HUES48 (cell line): ENCODE measurements at regions not wholly inside any gene's neighbourhood (a gene's known extent, or its start where the extent isn't known, plus 50 kb on each side); places are given as distances from the start of the nearest gene placed in this dataset.
A peak's percentile ranks its signal among the peaks of the same experiment; 100 is the strongest.

Experiments
- H3K27ac ChIP-seq: one replicate; pipeline ENCODE4 v1.7.0; 2013; ENCODE audit warnings: low read depth, low read length, inconsistent platforms
- H3K27me3 ChIP-seq: 2 replicates; pipeline ENCODE4 v1.6.1; 2013; ENCODE audit warnings: mild to moderate bottlenecking, low read length; ENCODE audit not compliant: control insufficient read depth, insufficient read depth
- H3K36me3 ChIP-seq: 2 replicates; pipeline ENCODE4 v1.6.1; 2013; ENCODE audit warnings: low read length; ENCODE audit not compliant: control insufficient read depth, insufficient read depth
- H3K4me1 ChIP-seq: 2 replicates; pipeline ENCODE4 v1.6.1; 2013; ENCODE audit warnings: mild to moderate bottlenecking, low read length; ENCODE audit not compliant: control insufficient read depth, insufficient read depth
- H3K4me3 ChIP-seq: 2 replicates; pipeline ENCODE4 v1.5.1; 2013; ENCODE audit warnings: mild to moderate bottlenecking, low read depth, low read length
- H3K9ac ChIP-seq: 2 replicates; pipeline ENCODE4 v1.6.1; 2013; ENCODE audit warnings: mild to moderate bottlenecking, low read depth, low read length, moderate library complexity
- H3K9me3 ChIP-seq: 2 replicates; pipeline ENCODE4 v1.6.1; 2013; ENCODE audit warnings: low read length; ENCODE audit not compliant: control insufficient read depth, insufficient read depth

GRCh38 chr3:23644099-23644498 is 161.7 kb upstream of the UBE2E1 start:
- H3K9me3 ChIP-seq = no peaks in the 10 kb centered on the region
- peak overlapping the region; percentile 84 for H3K27ac ChIP-seq
- H3K4me3 ChIP-seq = no peak overlapping the region
- H3K36me3 ChIP-seq = no peaks in the 10 kb centered on the region
- no peaks in the 10 kb centered on the region for H3K27me3 ChIP-seq
- no peak overlapping the region for H3K9ac ChIP-seq
- peaks cover 33% of the 10 kb centered on the region for H3K4me1 ChIP-seq

- Histone ChIP-seq H3K4me1 (peaks cover 38% of the 10 kb centered on the region), H3K27ac (peak overlapping the region; percentile 84), H3K36me3 (no peaks in the 10 kb centered on the region), H3K9me3 (no peaks in the 10 kb centered on the region), H3K27me3 (no peaks in the 10 kb centered on the region), H3K9ac (0 out of 2 replicates have a peak overlapping the region, but pooled peaks have one; percentile 12), H3K4me3 (0 out of 2 replicates have a peak overlapping the region, but pooled peaks have one; percentile 16)
Measured at GRCh38 chr3:23644676-23645075, 161.1 kb upstream of the UBE2E1 start.

DNA sequence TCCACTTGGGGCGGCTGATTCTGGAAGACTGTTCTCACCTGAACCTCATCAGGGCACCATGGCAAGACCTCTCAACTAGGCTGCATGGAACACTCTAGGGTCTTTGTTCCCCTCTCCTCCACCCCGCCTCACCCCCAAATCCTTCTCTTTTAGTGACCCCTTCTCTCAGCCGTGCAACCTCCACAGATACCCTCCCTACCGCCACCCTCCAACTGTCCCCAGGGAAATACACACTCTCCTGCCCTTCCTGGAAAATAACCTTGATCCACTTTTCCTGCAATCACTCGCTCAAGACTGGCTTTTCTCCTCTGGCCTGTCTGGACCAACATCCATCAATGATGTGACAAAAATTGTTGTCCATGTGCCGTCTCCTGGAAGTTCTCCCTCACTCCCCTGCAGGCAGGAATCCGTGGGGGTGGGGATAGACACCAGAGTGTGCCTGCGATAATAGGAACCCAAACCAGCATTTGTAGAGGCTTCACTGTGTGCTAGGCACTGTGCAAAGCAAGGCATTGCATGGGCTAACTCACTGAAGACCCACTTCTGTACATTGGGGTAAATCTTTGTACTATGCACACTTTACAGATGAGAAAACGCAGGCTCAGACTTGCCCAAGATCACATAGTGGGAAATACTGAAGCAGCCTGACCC is 160.1 kb upstream of the UBE2E1 start:
- peaks cover 43% of the 10 kb centered on the region for H3K4me1 ChIP-seq
- H3K9ac ChIP-seq = peak overlapping the region; percentile 19; the same call in 1 of the 2 replicates
- no peaks in the 10 kb centered on the region for H3K36me3 ChIP-seq
- H3K27ac ChIP-seq = peak overlapping the region; percentile 84
- no peaks in the 10 kb centered on the region for H3K9me3 ChIP-seq
- 0 out of 2 replicates have a peak overlapping the region, but pooled peaks have one; percentile 16 for H3K4me3 ChIP-seq
- H3K27me3 ChIP-seq = no peaks in the 10 kb centered on the region

GRCh38 chr3:23646184-23646920 is 159.4 kb upstream of the UBE2E1 start:
- H3K36me3 ChIP-seq = no peaks in the 10 kb centered on the region
- no peaks in the 10 kb centered on the region for H3K27me3 ChIP-seq
- H3K27ac ChIP-seq = no peak overlapping the region
- H3K4me1 ChIP-seq = peaks cover 43% of the 10 kb centered on the region
- H3K9me3 ChIP-seq = no peaks in the 10 kb centered on the region
- H3K9ac ChIP-seq = peak overlapping the region; percentile 19; the same call in 1 of the 2 replicates
- no peak overlapping the region for H3K4me3 ChIP-seq

DNA sequence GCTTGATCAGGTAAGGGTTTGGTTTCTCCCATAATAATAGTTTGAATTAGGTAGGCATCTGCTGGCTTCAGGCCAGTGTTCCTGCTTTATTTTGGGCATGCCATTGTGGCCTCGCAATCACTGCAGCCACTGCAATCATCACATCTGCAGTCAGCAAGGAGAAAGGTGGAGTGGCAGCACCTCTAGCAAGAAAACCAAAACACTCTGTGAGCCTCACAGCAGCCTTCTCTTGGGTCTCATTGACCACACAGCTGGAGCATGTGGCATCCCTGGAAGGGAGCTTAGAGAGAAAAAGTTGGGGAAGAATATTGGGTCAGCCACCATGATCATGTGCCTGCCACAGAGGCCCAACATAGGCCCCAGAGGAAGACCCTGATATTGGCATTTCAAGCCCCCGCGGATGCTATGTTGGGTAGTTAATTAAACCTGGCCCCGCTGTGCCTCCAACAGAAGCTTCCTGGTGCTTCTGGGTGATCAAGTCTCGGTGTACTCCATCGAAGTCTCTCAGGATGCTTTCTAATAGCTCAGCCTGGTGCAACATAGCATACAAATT is 158.0 kb upstream of the UBE2E1 start:
- Histone ChIP-seq H3K9ac (no peak overlapping the region), H3K27me3 (no peaks in the 10 kb centered on the region), H3K4me3 (no peak overlapping the region), H3K4me1 (peaks cover 43% of the 10 kb centered on the region), H3K9me3 (no peaks in the 10 kb centered on the region), H3K36me3 (no peaks in the 10 kb centered on the region), H3K27ac (no peak overlapping the region)

GRCh38 chr3:23648326-23648995 is 157.3 kb upstream of the UBE2E1 start:
- Histone ChIP-seq H3K4me3 (no peak overlapping the region), H3K9ac (no peak overlapping the region), H3K4me1 (peaks cover 43% of the 10 kb centered on the region), H3K9me3 (no peaks in the 10 kb centered on the region), H3K27me3 (no peaks in the 10 kb centered on the region), H3K36me3 (no peaks in the 10 kb centered on the region), H3K27ac (no peak overlapping the region)

DNA sequence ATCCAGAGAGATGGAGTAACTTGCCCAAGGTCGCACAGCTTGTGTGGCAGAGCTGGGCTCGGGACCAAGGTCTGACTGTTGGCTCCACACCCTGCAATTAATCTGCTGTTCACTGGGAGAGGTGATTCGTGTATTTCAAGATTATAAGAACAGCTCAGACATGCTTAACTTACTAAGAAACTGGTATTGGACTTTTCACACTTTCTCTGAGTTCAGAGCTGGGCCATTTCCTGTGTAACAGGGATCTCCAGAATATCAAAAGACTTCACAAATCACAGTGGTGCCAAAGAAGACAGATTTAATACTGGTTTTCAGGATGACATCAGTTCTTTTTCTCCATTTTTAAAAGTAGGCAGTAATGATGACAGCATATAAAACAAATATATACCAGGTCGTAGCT is 156.8 kb upstream of the UBE2E1 start:
- no peak overlapping the region for H3K27ac ChIP-seq

GRCh38 chr3:23649448-23649847 is 156.3 kb upstream of the UBE2E1 start:
- H3K9me3 ChIP-seq = no peaks in the 10 kb centered on the region
- no peak overlapping the region for H3K4me3 ChIP-seq
- H3K4me1 ChIP-seq = peaks cover 37% of the 10 kb centered on the region
- H3K27ac ChIP-seq = no peak overlapping the region
- H3K36me3 ChIP-seq = no peaks in the 10 kb centered on the region
- H3K9ac ChIP-seq = no peak overlapping the region
- no peaks in the 10 kb centered on the region for H3K27me3 ChIP-seq

More for the DNA sequence above, 156.8 kb upstream of the UBE2E1 start:
- H3K4me1 ChIP-seq = peaks cover 41% of the 10 kb centered on the region
- H3K27me3 ChIP-seq = no peaks in the 10 kb centered on the region
- no peaks in the 10 kb centered on the region for H3K36me3 ChIP-seq
- no peak overlapping the region for H3K9ac ChIP-seq
- H3K4me3 ChIP-seq = no peak overlapping the region
- H3K9me3 ChIP-seq = no peaks in the 10 kb centered on the region

- H3K36me3 ChIP-seq = no peaks in the 10 kb centered on the region
- H3K27ac ChIP-seq = no peak overlapping the region
- H3K27me3 ChIP-seq = no peaks in the 10 kb centered on the region
- H3K9me3 ChIP-seq = no peaks in the 10 kb centered on the region
- no peak overlapping the region for H3K9ac ChIP-seq
- H3K4me3 ChIP-seq = no peak overlapping the region
- H3K4me1 ChIP-seq = peaks cover 26% of the 10 kb centered on the region
Measured at GRCh38 chr3:23650371-23651140, 155.2 kb upstream of the UBE2E1 start.
